Hepatic stellate cell (primary cell): ENCODE measurements at regions not wholly inside any gene's neighbourhood (a gene's known extent, or its start where the extent isn't known, plus 50 kb on each side); places are given as distances from the start of the nearest gene placed in this dataset.
"Not testable (repeated sequence)": the region's sequence is repeated elsewhere in the genome, so short reads cannot be mapped to it uniquely, and the experiment has no call there.

Experiments
- DNase-seq: peaks from one replicate; pipeline ENCODE4 v3.0.0; 2011; ENCODE audit warnings: low spot score

DNA sequence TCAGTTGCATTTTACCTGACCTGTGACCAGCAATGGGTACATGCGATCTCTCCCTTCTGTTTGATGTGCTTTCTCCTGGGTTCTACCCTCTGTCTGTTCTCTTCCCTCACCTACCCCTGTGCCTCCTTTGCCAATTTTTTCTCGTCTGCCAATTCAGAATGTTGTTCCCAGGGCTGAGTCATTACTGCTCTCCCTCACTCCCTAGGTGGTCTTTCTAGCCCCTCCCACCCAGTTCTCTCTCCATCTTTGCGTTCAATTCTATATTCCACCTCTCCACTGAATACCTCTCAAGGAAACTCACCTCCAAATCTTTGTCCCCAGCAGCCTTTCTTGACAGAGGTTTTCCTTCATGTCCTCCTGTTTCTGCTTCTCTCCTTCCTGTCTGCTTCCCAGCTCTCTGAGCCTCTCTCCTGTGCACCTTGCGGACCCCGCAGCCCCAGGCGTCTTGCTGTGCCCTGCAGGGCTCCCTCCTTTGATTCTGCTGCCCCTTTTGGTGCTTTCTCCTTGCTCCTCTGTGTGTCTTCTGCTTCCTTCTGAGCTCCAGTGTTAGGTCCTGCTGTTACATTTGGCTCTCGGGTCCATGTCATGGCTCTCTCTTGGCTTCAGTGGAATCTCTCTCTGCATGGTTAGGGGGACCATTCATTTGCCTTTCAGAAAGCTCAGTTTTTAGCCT lies 398.2 kb upstream of the TPM1 start:
- no peak for DNase-seq

- DNase-seq: no peak
These were observed 397.4 kb upstream of the TPM1 start for GRCh38 chr15:62644889-62645742.

GRCh38 chr15:62647202-62647842 lies 395.2 kb upstream of the TPM1 start:
- no peak for DNase-seq

DNA sequence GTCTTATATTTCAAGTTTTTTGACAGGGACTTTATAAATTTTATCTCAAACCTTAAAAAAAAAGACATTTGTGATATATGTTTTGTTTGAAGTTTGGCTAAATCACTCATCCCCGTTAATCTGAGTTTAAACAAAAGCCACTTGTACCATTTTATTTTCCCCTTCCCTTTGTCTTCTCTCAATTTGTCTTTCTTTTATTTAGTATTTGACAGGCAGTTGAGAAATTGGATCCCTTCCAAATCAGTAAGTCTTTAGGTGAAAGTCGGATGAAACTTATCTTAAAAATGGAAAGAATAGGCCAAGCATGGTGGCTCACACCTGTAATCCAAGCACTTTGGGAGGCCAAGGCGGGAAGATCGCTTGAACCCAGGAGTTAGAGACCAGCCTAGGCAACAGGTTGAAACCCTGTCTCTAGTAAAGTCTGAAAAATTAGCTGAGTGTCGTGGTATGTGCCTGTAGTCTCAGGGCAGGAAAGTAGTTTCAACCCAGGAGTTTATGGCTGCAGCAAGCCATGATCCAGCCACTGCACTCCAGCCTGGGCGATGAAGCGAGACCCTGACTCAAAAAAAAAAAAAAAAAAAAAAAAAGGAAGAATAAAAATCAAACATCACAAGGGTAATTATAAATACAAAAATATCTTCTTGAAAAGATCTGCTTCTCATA lies 394.6 kb upstream of the TPM1 start:
- DNase-seq: no peak

GRCh38 chr15:62648954-62649353 lies 393.6 kb upstream of the TPM1 start:
- DNase-seq: no peak

- DNase-seq: peak; percentile 13
These were observed 392.6 kb upstream of the TPM1 start for GRCh38 chr15:62649793-62650420.

GRCh38 chr15:62653122-62653521 lies 389.4 kb upstream of the TPM1 start:
- no peak for DNase-seq

DNA sequence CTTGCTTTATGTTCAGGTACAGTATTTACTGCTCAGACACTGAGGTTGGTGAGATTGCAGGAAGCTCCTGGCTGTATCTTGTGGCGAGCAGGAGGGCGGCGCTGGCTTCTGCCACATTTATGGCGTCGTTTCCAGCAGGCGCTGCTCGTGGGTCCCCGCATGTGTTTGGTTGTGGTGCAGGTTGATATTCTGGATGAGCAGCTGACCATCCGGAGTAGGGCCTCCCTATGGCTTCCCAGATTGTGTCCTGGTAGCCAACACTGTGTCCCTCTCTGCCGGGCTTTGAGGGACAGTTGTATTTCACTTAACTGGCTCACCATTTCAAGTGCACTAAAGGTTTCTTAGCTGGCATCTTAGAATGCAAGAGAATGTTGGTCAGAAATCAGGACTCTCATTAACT lies 386.5 kb upstream of the TPM1 start:
- DNase-seq: no peak

- not testable (repeated sequence) for DNase-seq
These were observed 385.0 kb upstream of the TPM1 start for GRCh38 chr15:62657501-62657900.

DNA sequence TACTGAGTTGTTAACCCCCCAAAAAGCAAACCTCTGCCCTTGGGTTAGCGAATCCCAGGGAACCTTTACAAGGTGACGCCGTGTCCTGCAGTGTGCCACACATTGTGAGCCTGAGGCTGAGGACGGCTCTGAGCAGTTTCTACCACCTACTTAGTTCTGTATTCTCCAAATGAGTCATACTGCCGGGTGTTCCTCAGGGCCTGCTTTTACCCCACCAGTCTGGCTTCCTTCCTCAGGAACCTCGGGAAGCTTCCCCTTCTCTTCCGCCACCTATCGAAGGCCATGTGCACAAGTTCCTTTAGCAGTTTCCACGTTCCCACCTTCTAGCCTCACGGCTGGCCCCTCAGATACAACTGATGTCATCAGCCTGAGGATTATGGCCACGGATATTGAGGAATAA lies 384.0 kb upstream of the TPM1 start:
- no peak for DNase-seq

- no peak for DNase-seq
These were observed 379.0 kb upstream of the TPM1 start for GRCh38 chr15:62663547-62663946.

DNA sequence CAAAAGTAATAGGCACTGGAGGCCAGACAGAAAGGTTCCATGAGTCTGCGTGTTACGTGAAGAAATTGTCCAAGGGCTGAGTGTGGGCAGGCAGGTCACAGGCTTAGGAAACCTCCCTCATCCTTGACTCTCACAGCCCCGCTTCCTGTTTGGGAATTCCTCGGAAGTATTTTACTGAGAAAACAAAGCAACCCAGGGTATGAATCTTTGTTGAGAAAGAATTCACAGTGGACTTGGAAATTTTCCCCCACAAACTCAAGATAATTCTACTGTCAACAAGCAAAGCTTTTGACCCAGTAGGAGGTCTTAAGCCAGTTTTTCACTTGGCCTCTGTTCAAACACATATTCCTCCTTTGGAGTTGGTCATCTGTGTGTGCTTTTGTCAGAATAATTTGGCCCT lies 377.1 kb upstream of the TPM1 start:
- peak; percentile 25 for DNase-seq

- DNase-seq: no peak
These were observed 376.5 kb upstream of the TPM1 start for GRCh38 chr15:62666046-62666445.

GRCh38 chr15:62672268-62672667 lies 370.3 kb upstream of the TPM1 start:
- no peak for DNase-seq

- DNase-seq: no peak
These were observed 365.7 kb upstream of the TPM1 start for GRCh38 chr15:62676891-62677290.

DNA sequence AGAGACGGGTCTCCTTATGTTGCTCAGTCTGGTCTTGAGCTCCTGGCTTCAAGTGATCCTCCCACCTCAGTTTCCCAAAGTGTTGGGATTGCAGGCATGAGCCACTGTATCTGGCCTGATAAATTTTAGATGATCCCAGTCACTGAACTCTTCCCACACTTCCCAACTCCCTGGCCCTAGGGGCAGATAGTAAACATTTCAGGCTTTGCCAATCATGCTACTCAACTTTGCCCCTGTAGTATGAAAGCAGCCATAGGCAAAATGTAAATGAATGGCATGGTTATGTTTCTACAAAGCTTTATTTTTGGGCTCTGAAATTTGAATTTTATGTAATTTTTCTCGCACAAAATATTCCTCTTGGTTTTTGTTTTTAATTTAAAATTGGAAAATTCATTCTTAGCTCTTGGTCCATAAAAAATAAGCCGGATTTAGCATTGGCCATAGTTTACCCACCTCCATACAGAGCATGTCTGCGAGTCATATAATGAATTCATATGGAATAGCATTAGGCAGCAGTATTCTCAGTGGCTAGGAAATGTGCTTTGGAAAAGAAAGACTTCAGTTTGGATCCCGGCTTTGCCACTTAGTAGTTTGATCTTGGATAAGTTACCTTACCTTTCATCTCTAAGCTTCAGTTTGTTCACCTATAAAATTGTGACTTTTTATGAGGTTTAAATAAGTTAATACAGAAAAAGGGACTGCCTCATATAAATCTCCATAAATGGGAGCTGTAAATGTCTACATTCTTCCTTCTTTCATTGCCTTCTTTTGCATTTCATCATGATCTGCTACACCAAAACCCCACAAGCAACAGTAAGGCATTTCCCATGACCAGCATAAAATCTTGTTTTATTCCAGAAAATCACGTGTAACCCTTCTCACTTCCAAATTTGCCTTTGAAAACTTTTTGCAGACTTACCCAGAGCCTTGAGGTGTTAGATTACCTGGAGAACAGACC lies 360.3 kb upstream of the TPM1 start:
- no peak for DNase-seq

DNA sequence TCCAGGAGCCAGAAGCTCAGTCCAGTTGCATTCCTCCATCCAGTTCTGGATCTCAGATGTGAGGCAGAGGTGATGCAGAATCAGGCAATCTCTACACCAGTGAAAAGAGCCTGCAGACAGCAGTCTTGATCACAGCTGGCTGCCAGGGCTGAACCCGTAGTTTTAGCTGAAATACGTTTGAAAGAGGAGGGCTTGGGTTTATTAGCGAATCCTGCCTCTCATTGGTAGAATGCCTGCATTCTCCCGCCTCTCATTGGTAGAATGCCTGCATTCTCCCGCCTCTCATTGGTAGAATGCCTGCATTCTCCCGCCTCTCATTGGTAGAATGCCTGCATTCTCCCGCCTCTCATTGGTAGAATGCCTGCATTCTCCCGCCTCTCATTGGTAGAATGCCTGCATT lies 359.4 kb upstream of the TPM1 start:
- not testable (repeated sequence) for DNase-seq

- DNase-seq: no peak
These were observed 358.3 kb upstream of the TPM1 start for GRCh38 chr15:62684123-62684808.

DNA sequence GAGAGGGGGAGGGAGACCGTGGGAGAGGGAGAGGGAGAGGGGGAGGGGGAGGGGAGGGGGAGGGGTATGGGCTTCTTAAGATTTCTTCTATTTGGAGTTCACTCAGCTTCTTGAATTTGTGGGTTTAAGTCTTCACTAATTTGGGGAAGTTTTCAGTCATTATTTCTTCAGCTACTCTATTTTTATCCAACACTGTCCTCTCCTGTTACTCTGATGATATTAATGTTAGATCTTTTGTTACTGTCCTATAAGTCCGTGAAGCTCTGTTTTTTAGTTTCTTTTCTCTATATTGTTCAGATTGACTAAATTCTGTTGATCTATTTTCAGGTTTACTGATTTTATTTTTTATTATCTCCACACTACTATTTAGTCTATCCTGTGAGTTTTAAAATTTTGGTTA lies 351.5 kb upstream of the TPM1 start:
- DNase-seq: no peak

DNA sequence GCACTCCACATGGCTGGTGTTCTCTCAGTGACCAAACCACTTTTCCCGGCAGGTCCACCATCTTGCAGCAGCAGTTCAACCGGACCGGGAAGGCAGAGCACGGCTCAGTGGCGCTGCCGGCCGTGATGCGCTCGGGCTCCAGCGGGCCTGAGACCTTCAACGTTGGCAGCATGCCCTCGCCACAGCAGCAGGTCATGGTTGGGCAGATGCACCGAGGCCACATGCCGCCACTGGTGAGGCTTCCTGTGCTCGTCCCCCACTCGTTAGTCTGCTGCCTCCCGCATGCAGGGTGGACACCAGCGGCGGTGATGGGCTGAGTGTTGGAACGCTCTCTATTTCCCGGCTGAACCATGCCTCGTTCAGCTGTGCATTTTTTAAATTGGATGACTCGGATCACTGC lies 344.9 kb upstream of the TPM1 start:
- DNase-seq: no peak
